IMR-90 (cell line): ENCODE measurements at regions not wholly inside any gene's neighbourhood (a gene's known extent, or its start where the extent isn't known, plus 50 kb on each side); places are given as distances from the start of the nearest gene placed in this dataset.

Experiments used
- ATAC-seq: fragments of 200-7000 bp; cut with Tn5 transposase; 2 replicates; pipeline ENCODE4 v1.9.1; 2020; ENCODE audit warnings: low read depth, mild to moderate bottlenecking, moderate library complexity
- BruUV-seq: library from RNA; stranded (reverse); fragments of 400-500 nt; replicated peaks from 2 replicates; lab custom pipeline; 2021; lab: Mats Ljungman, UMichigan
- CTCF ChIA-PET: fragments of 300-600 bp; formaldehyde crosslinking; extraction: SDS; loops from one replicate; lab custom pipeline; 2021; ENCODE audit warnings: antibody characterized with exemption; lab: Yijun Ruan, JAX
- POLR2A ChIA-PET: fragments of 300-600 bp; sonication (Branson Sonifier 250); formaldehyde crosslinking; loops from one replicate; lab custom pipeline; 2022; ENCODE audit warnings: antibody characterized with exemption; ENCODE audit not compliant: unreplicated experiment; lab: Charles Lee
- DNase-seq: peaks from one replicate; pipeline ENCODE4 v3.0.0; 2013
- H2AFZ ChIP-seq: replicated peaks from 2 replicates; pipeline ENCODE3; 2013; ENCODE audit warnings: low read length, mild to moderate bottlenecking; ENCODE audit not compliant: poor library complexity
- H2AK5ac ChIP-seq: 2 replicates; pipeline ENCODE4 v1.6.1; 2013; ENCODE audit warnings: low read depth, low read length, inconsistent platforms
- H2AK9ac ChIP-seq: replicated peaks from 2 replicates; pipeline ENCODE3; 2013; ENCODE audit warnings: mild to moderate bottlenecking, low read depth, low read length, moderate library complexity; ENCODE audit not compliant: poor library complexity
- H2BK120ac ChIP-seq: 2 replicates; pipeline ENCODE4 v1.6.1; 2013; ENCODE audit warnings: low read depth, low read length, inconsistent platforms
- H2BK15ac ChIP-seq: 3 replicates; pipeline ENCODE4 v1.6.1; 2013; ENCODE audit warnings: low read depth, low read length, inconsistent platforms
- H2BK20ac ChIP-seq: 2 replicates; pipeline ENCODE4 v1.6.1; 2013; ENCODE audit warnings: low read depth, mild to moderate bottlenecking, inconsistent platforms, low read length, moderate library complexity
- H2BK5ac ChIP-seq: 2 replicates; pipeline ENCODE4 v1.6.1; 2013; ENCODE audit warnings: mild to moderate bottlenecking, low read depth, low read length, inconsistent platforms; ENCODE audit not compliant: poor library complexity, severe bottlenecking
- H3K14ac ChIP-seq: replicated peaks from 2 replicates; pipeline ENCODE4 v1.6.1; 2013; ENCODE audit warnings: low read depth, low read length, inconsistent platforms
- H3K18ac ChIP-seq: 2 replicates; pipeline ENCODE4 v1.6.1; 2013; ENCODE audit warnings: low read depth, low read length, control low read depth
- H3K23ac ChIP-seq: 2 replicates; pipeline ENCODE4 v1.6.1; 2013; ENCODE audit warnings: low read depth, low read length, inconsistent platforms
- H3K27ac ChIP-seq: 2 replicates; pipeline ENCODE4 v1.5.1; 2013; ENCODE audit warnings: mild to moderate bottlenecking, control low read depth, low read length; ENCODE audit not compliant: insufficient read depth
- H3K27me3 ChIP-seq: 2 replicates; pipeline ENCODE4 v1.6.1; 2013; ENCODE audit warnings: low read length; ENCODE audit not compliant: control insufficient read depth, insufficient read depth
- H3K36me3 ChIP-seq: 2 replicates; pipeline ENCODE4 v1.6.1; 2013; ENCODE audit warnings: low read length, mixed read lengths; ENCODE audit not compliant: control insufficient read depth, insufficient read depth
- H3K4ac ChIP-seq: 2 replicates; pipeline ENCODE4 v1.6.1; 2013; ENCODE audit warnings: low read depth, low read length, inconsistent platforms
- H3K4me1 ChIP-seq: 2 replicates; pipeline ENCODE4 v1.6.1; 2013; ENCODE audit warnings: low read length, mixed read lengths; ENCODE audit not compliant: control insufficient read depth, insufficient read depth
- H3K4me2 ChIP-seq: 2 replicates; pipeline ENCODE4 v1.6.1; 2013; ENCODE audit warnings: low read depth, mild to moderate bottlenecking, control low read depth, low read length, moderate library complexity
- H3K4me3 ChIP-seq: 2 replicates; pipeline ENCODE4 v1.5.1; 2013; ENCODE audit warnings: low read depth, mild to moderate bottlenecking, control low read depth, low read length, moderate library complexity; ENCODE audit not compliant: insufficient read depth
- H3K56ac ChIP-seq: 2 replicates; pipeline ENCODE4 v1.6.1; 2013; ENCODE audit warnings: low read length, inconsistent platforms; ENCODE audit not compliant: insufficient read depth; ENCODE audit errors: extremely low read depth
- H3K79me1 ChIP-seq, 2 experiments: 2 replicates each; pipeline ENCODE4 v1.6.1; 2013; ENCODE audit warnings: low read length in 2 of 2, inconsistent platforms in 1 of 2, low read depth in 1 of 2
- H3K9ac ChIP-seq: 2 replicates; pipeline ENCODE4 v1.6.1; 2013; ENCODE audit warnings: low read depth, low read length, control low read depth
- H3K9me1 ChIP-seq: 2 replicates; pipeline ENCODE4 v1.6.1; 2013; ENCODE audit warnings: low read length, inconsistent platforms; ENCODE audit not compliant: insufficient read depth
- H3K9me3 ChIP-seq: 2 replicates; pipeline ENCODE4 v1.6.1; 2013; ENCODE audit warnings: low read length; ENCODE audit not compliant: control insufficient read depth, insufficient read depth
- H4K20me1 ChIP-seq: 2 replicates; pipeline ENCODE4 v1.6.1; 2013; ENCODE audit warnings: low read length, inconsistent platforms; ENCODE audit not compliant: insufficient read depth
- H4K5ac ChIP-seq: 2 replicates; pipeline ENCODE4 v1.6.1; 2013; ENCODE audit warnings: mild to moderate bottlenecking, low read depth, low read length, control low read depth
- H4K8ac ChIP-seq, 2 experiments: 2 replicates each; pipeline ENCODE4 v1.6.1; 2013; ENCODE audit warnings: low read depth in 2 of 2, low read length in 2 of 2, control low read depth in 1 of 2, inconsistent platforms in 1 of 2
- H4K91ac ChIP-seq: 2 replicates; pipeline ENCODE4 v1.6.1; 2013; ENCODE audit warnings: low read depth, low read length, inconsistent platforms; ENCODE audit not compliant: insufficient read depth
- BHLHE40 ChIP-seq: fragments of 150-350 bp; IDR thresholded peaks from 2 replicates; pipeline ENCODE4 v1.6.1; 2016; ENCODE audit warnings: mild to moderate bottlenecking, low read depth, low read length
- CEBPB ChIP-seq: IDR thresholded peaks from 2 replicates; pipeline ENCODE4 v1.6.1; 2012; ENCODE audit warnings: low read depth, low read length, improper control_type of control experiment
- CHD1 ChIP-seq: IDR thresholded peaks from 2 replicates; pipeline ENCODE4 v1.6.1; 2012; ENCODE audit warnings: low read depth, low read length, improper control_type of control experiment
- MAFK ChIP-seq: IDR thresholded peaks from 2 replicates; pipeline ENCODE4 v1.6.1; 2012; ENCODE audit warnings: low read depth, low read length, improper control_type of control experiment
- MAZ ChIP-seq: IDR thresholded peaks from 2 replicates; pipeline ENCODE4 v1.6.1; 2012; ENCODE audit warnings: low read depth, mild to moderate bottlenecking, low read length, improper control_type of control experiment, moderate library complexity, borderline replicate concordance
- MXI1 ChIP-seq: IDR thresholded peaks from 2 replicates; pipeline ENCODE4 v1.6.1; 2012; ENCODE audit warnings: low read depth, mild to moderate bottlenecking, low read length, moderate library complexity, borderline replicate concordance
- NFE2L2 ChIP-seq: fragments of 150-350 bp; IDR thresholded peaks from 2 replicates; pipeline ENCODE4 v1.6.1; 2016; ENCODE audit warnings: low read depth, mild to moderate bottlenecking, low read length
- POLR2A ChIP-seq: IDR thresholded peaks from 2 replicates; pipeline ENCODE4 v1.6.1; 2012; ENCODE audit warnings: mild to moderate bottlenecking, low read depth, low read length
- RAD21 ChIP-seq: IDR thresholded peaks from 2 replicates; pipeline ENCODE4 v1.6.1; 2012; ENCODE audit warnings: low read length, improper control_type of control experiment
- RCOR1 ChIP-seq: IDR thresholded peaks from 2 replicates; pipeline ENCODE4 v1.6.1; 2012; ENCODE audit warnings: mild to moderate bottlenecking, low read length, improper control_type of control experiment; ENCODE audit not compliant: insufficient replicate concordance
- RFX5 ChIP-seq: IDR thresholded peaks from 2 replicates; pipeline ENCODE4 v1.8.0; 2012; ENCODE audit warnings: low read depth, mild to moderate bottlenecking, low read length, moderate library complexity
- WGBS, 2 experiments: methylation state at CpG; one replicate each; pipeline versions ENCODE4 v1.1.5 to v1.1.7; 2013; ENCODE audit warnings: missing lambda C conversion rate in 2 of 2; ENCODE audit not compliant: insufficient read length in 1 of 2; ENCODE audit errors: extremely low coverage in 2 of 2; 5-methylcytosine and 5-hydroxymethylcytosine counted together
- dilution Hi-C: fragments of 300-500 bp; cut with HindIII; formaldehyde crosslinking; loops from one replicate; pipeline ENCODE4 v1.14.3; 2018; ENCODE audit warnings: low sequenced_read_pairs; ENCODE audit not compliant: unreplicated experiment
- in situ Hi-C: fragments of 300-500 bp; cut with MboI; formaldehyde crosslinking; loops from 3 replicates; pipeline ENCODE4 v1.14.3; 2019; ENCODE audit warnings: low sequenced_read_pairs, inconsistent platforms, mixed read lengths
- intact Hi-C: fragments of 100-400 bp; cut with micrococcal nuclease; formaldehyde crosslinking; loops from 2 replicates; pipeline ENCODE4 v1.10.0; 2022
- TF ChIP-seq, protein P1 (sequence below): conservative IDR thresholded peaks from 2 replicates; pipeline ENCODE4 v1.5.1; 2012; ENCODE audit warnings: mild to moderate bottlenecking, low read depth, low read length, improper control_type of control experiment

DNA sequence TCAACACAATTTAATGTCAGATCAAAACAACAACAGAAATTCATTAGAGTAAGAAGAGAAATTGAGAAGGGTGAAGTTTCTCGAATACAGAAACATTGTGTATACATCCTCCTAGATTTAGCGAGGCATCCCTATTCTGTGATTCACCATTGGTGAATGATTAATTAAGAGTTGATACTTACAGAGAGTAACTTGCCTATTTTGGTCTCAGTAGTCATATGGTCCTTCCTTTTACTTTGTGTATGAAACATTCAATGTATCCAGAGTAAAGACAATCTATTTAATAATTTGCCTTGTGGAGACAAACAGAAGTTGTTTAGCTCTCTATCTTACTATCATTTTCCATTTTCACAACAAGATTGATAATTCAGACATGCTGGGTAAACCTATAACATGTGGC, 432.0 kb downstream of the ZPLD1 start:
- Histone ChIP-seq H3K4me2 (no peak overlapping the region), H3K23ac (no peak overlapping the region), H2BK15ac (no peak overlapping the region), H2AK5ac (no peak overlapping the region), H3K36me3 (no peaks in the 10 kb centered on the region), H3K27ac (no peak overlapping the region), H3K14ac (no peak overlapping the region), H4K20me1 (no peaks in the 10 kb centered on the region), H2BK5ac (no peak overlapping the region), H3K9me1 (no peaks in the 10 kb centered on the region), H4K91ac (no peak overlapping the region), H3K56ac (no peak overlapping the region), H2AFZ (no peak overlapping the region), H2AK9ac (no peak overlapping the region), H3K9me3 (no peaks in the 10 kb centered on the region), H3K9ac (no peak overlapping the region), H4K8ac (no peak overlapping the region), H3K79me1 (no peaks in the 10 kb centered on the region), H3K4me1 (no peaks in the 10 kb centered on the region), H3K4me3 (no peak overlapping the region), H2BK120ac (no peak overlapping the region), H3K4ac (no peak overlapping the region), H3K18ac (no peak overlapping the region), H3K27me3 (no peaks in the 10 kb centered on the region), H2BK20ac (no peak overlapping the region), H4K5ac (no peak overlapping the region)
- dilution Hi-C loops (no loop called here), intact Hi-C loops (no loop called here), in situ Hi-C loops (no loop called here)
- TF ChIP-seq MAFK (no peak), BHLHE40 (no peak), RFX5 (no peak), MAZ (no peak), MXI1 (no peak), RAD21 (no peak), POLR2A (no peak), NFE2L2 (no peak), CHD1 (no peak), RCOR1 (no peak), CEBPB (no peak)
- TF ChIP-seq, protein P1, sequence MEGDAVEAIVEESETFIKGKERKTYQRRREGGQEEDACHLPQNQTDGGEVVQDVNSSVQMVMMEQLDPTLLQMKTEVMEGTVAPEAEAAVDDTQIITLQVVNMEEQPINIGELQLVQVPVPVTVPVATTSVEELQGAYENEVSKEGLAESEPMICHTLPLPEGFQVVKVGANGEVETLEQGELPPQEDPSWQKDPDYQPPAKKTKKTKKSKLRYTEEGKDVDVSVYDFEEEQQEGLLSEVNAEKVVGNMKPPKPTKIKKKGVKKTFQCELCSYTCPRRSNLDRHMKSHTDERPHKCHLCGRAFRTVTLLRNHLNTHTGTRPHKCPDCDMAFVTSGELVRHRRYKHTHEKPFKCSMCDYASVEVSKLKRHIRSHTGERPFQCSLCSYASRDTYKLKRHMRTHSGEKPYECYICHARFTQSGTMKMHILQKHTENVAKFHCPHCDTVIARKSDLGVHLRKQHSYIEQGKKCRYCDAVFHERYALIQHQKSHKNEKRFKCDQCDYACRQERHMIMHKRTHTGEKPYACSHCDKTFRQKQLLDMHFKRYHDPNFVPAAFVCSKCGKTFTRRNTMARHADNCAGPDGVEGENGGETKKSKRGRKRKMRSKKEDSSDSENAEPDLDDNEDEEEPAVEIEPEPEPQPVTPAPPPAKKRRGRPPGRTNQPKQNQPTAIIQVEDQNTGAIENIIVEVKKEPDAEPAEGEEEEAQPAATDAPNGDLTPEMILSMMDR: no peak
- ChIA-PET POLR2A (no interaction called here), CTCF (no interaction called here)
- no CpG with 5 or more reads among the region's 2 CpGs for WGBS, 2 experiments
- DNase-seq (no peak), ATAC-seq (no peak)
- no TSS peak for BruUV-seq
